A549 (cell line): ENCODE measurements at regions not wholly inside any gene's neighbourhood (a gene's known extent, or its start where the extent isn't known, plus 50 kb on each side); places are given as distances from the start of the nearest gene placed in this dataset.
"Not testable (repeated sequence)": the region's sequence is repeated elsewhere in the genome, so short reads cannot be mapped to it uniquely, and the experiment has no call there.

Experiments used
- ATAC-seq, 2 experiments: fragments of 200-7000 bp in 1 of 2; fragments of >200 bp in 1 of 2; cut with Nextera tagmentation in 1 of 2; cut with Tn5 transposase in 1 of 2; 3 replicates each; pipeline versions ENCODE4 v1.8.0 to v1.9.1; 2018 to 2020; ENCODE audit warnings: mild to moderate bottlenecking in 1 of 2, moderate library complexity in 1 of 2
- CTCF ChIA-PET: fragments of 300-600 bp; sonication (Branson Sonifier 250); formaldehyde crosslinking; extraction: SDS; loops from one replicate; lab custom pipeline; 2021; ENCODE audit warnings: antibody characterized with exemption, inconsistent platforms; lab: Yijun Ruan, JAX
- POLR2A ChIA-PET: fragments of 350-600 bp; formaldehyde crosslinking; extraction: SDS; loops from one replicate; lab custom pipeline; 2021; ENCODE audit warnings: antibody characterized with exemption, inconsistent platforms; lab: Yijun Ruan, JAX
- DNase-seq, 2 experiments: peaks; one replicate each; pipeline versions ENCODE4 v3.0.0 to v3.0.0-alpha.2; 2011 to 2016; ENCODE audit warnings: low read depth in 1 of 2, low spot score in 1 of 2
- FAIRE-seq: peaks from 2 replicates; lab custom pipeline; 2011; peaks lifted over from hg19 to GRCh38; lab: Jason Lieb, UNC
- H3K27ac ChIP-seq, 2 experiments: fragments of >200 bp; sonication (Bioruptor Twin); formaldehyde crosslinking; 3 replicates each; pipeline ENCODE4 v1.5.1; 2016 to 2017
- H3K4me1 ChIP-seq: fragments of >200 bp; sonication (Bioruptor Twin); formaldehyde crosslinking; 3 replicates; pipeline ENCODE4 v1.6.1; 2016
- H3K4me2 ChIP-seq: fragments of >200 bp; sonication (Bioruptor Twin); formaldehyde crosslinking; 3 replicates; pipeline ENCODE4 v1.6.1; 2016
- H3K4me3 ChIP-seq: fragments of >200 bp; sonication (Bioruptor Twin); formaldehyde crosslinking; 3 replicates; pipeline ENCODE4 v1.5.1; 2016
- H3K9me3 ChIP-seq: fragments of >200 bp; sonication (Bioruptor Twin); formaldehyde crosslinking; 3 replicates; pipeline ENCODE4 v1.6.1; 2016
- CHD2 ChIP-seq: fragments of 150-350 bp; IDR thresholded peaks from 2 replicates; pipeline ENCODE4 v1.6.1; 2014; ENCODE audit warnings: low read length; ENCODE audit not compliant: partially characterized antibody
- EHF ChIP-seq: fragments of 250-450 bp; sonication (Bioruptor Pico); IDR thresholded peaks from 2 replicates; pipeline ENCODE4 v1.5.0; 2020; ENCODE audit warnings: mild to moderate bottlenecking
- EP300 ChIP-seq, 2 experiments: fragments of >200 bp; sonication (Bioruptor Twin); formaldehyde crosslinking; IDR thresholded peaks; 2 replicates in 1 of 2; 3 replicates in 1 of 2; pipeline ENCODE4 v1.6.1; 2016 to 2017
- FOSB ChIP-seq: fragments of 250-450 bp; sonication (Bioruptor Pico); IDR thresholded peaks from 2 replicates; pipeline ENCODE4 v1.5.0; 2020; ENCODE audit warnings: mild to moderate bottlenecking, moderate library complexity
- FOXS1 ChIP-seq: fragments of 250-450 bp; sonication (Bioruptor Pico); IDR thresholded peaks from 2 replicates; pipeline ENCODE4 v1.5.0; 2020; ENCODE audit warnings: mild to moderate bottlenecking, moderate library complexity
- HEYL ChIP-seq: fragments of 250-450 bp; sonication (Bioruptor Pico); IDR thresholded peaks from 2 replicates; pipeline ENCODE4 v1.8.0; 2021; ENCODE audit warnings: mild to moderate bottlenecking, moderate library complexity
- JUN ChIP-seq, 2 experiments: fragments of >200 bp; sonication (Bioruptor Twin); formaldehyde crosslinking; IDR thresholded peaks; 2 replicates in 1 of 2; 3 replicates in 1 of 2; pipeline ENCODE4 v1.6.1; 2016 to 2017
- KDM1A ChIP-seq: fragments of 200-600 bp; sonication (generic); IDR thresholded peaks from 2 replicates; pipeline ENCODE4 v1.6.1; 2016; ENCODE audit warnings: low read depth, mild to moderate bottlenecking
- MYC ChIP-seq: IDR thresholded peaks from 2 replicates; pipeline ENCODE4 v1.6.1; 2012; ENCODE audit warnings: mild to moderate bottlenecking, inconsistent platforms, low read length, improper control_type of control experiment, borderline replicate concordance
- NFE2L2 ChIP-seq: fragments of 150-350 bp; conservative IDR thresholded peaks from 2 replicates; pipeline ENCODE4 v1.6.1; 2014; ENCODE audit warnings: low read length
- POLR2AphosphoS2 ChIP-seq: conservative IDR thresholded peaks from 2 replicates; pipeline ENCODE4 v1.6.1; 2012; ENCODE audit warnings: low read length, improper control_type of control experiment, inconsistent platforms
- SREBF2 ChIP-seq: fragments of 450-650 bp; IDR thresholded peaks from 2 replicates; pipeline ENCODE4 v1.6.1; 2014; ENCODE audit warnings: mild to moderate bottlenecking, moderate library complexity
- TP53 ChIP-seq: fragments of 250-450 bp; sonication (Bioruptor Pico); IDR thresholded peaks from 2 replicates; pipeline ENCODE4 v1.5.0; 2021; ENCODE audit warnings: mild to moderate bottlenecking, moderate library complexity
- ZC3H11A ChIP-seq: fragments of 450-650 bp; IDR thresholded peaks from 2 replicates; pipeline ENCODE4 v1.6.1; 2014; ENCODE audit warnings: antibody characterized with exemption, mild to moderate bottlenecking
- ZNF302 ChIP-seq: fragments of 250-450 bp; sonication (Bioruptor Pico); IDR thresholded peaks from 2 replicates; pipeline ENCODE4 v1.9.0; 2021; ENCODE audit warnings: inconsistent platforms, mild to moderate bottlenecking, moderate library complexity
- WGBS: methylation state at CpG from one replicate; pipeline ENCODE4 v1.1.6; 2017; ENCODE audit errors: missing lambda C conversion rate; 5-methylcytosine and 5-hydroxymethylcytosine counted together
- TF ChIP-seq, protein P1 (sequence below): fragments of 150-350 bp; IDR thresholded peaks from 2 replicates; pipeline ENCODE4 v1.6.1; 2014; ENCODE audit warnings: low read depth, mild to moderate bottlenecking, low read length
- TF ChIP-seq, protein P2 (sequence below): fragments of 250-450 bp; sonication (Bioruptor Pico); IDR thresholded peaks from 2 replicates; pipeline ENCODE4 v1.5.0; 2021; ENCODE audit warnings: mild to moderate bottlenecking, moderate library complexity, borderline replicate concordance
- TF ChIP-seq, protein P3 (sequence below): fragments of >200 bp; sonication (Bioruptor Twin); formaldehyde crosslinking; IDR thresholded peaks from 3 replicates; pipeline ENCODE4 v1.5.1; 2016
- TF ChIP-seq, protein P4 (sequence below): fragments of 250-450 bp; sonication (Bioruptor Pico); IDR thresholded peaks from 2 replicates; pipeline ENCODE4 v1.5.0; 2020; ENCODE audit warnings: low read depth, mild to moderate bottlenecking, moderate library complexity
- TF ChIP-seq, protein P5 (sequence below): IDR thresholded peaks from 2 replicates; pipeline ENCODE4 v1.6.1; 2012
- TF ChIP-seq, protein P6 (sequence below): fragments of 450-650 bp; IDR thresholded peaks from 2 replicates; pipeline ENCODE4 v1.6.1; 2014; ENCODE audit warnings: antibody characterized with exemption

DNA sequence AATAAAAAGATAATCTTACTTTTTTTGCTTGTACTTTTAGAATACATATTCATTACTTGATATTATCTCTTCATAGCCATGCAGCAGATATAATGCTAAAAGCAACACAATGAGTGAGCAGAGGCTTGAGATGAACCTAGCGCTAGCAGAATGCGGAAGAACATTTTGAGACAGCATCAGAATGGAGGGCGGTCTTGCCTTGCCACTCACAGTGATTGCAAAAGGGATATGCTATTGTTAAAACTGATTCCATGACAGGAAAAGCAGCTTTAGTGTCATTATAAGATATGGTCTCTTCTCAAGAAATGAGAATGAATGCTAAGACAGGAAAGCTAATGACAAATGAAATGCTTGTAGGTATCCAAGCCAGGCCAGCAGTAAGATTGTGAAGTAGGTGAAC lies 200.0 kb upstream of the GJE1 start:
- TF ChIP-seq SREBF2 (no peak), ZNF302 (no peak)
- POLR2A ChIA-PET, result no interaction called here
- FAIRE-seq, result no peak
- CTCF ChIA-PET, result no interaction called here
- WGBS, result 62% methylated on average over 3 of the region's 3 CpGs
- Histone ChIP-seq H3K4me3 (no peak overlapping the region), H3K27ac (no peak overlapping the region), H3K4me1 (no peaks in the 10 kb centered on the region), H3K9me3 (no peaks in the 10 kb centered on the region), H3K4me2 (no peak overlapping the region)
- ATAC-seq, result no peak
- DNase-seq, result no peak

DNA sequence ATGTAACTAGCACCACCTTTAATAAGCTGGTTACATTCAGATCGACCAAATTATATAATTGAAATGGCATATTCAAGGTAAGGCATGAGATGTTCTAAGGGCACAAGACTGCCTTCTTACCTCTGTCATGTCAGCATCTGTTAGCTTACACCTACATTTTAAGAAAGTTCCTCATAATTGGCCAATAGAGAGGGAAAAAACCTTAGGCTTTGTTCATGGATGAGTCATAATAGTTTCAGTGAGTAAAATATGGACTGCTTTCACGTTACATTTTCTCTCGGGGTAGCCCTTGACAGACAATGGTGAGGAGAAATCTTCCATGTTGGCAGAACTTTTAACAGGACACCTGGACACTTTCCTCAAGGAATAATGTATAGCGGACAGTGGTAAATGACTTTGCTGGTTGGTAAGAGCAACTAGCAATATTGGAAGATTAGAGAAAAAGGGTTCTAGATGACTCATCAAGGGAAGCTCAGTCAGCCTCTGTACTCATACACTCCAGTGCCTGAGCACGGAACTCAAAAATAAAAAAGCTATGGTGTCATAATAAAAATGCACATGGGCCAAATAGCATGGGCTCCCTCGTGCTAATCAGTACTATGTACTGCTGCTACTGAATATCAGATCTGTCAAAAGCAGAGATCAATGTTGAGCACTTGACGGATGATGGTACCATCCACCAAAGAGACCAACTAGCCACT lies 206.4 kb upstream of the GJE1 start:
- FAIRE-seq, H3K4me3 ChIP-seq, H3K9me3 ChIP-seq, POLR2A ChIA-PET, DNase-seq, ATAC-seq, H3K4me1 ChIP-seq, H3K27ac ChIP-seq, H3K4me2 ChIP-seq, CTCF ChIA-PET: not testable (repeated sequence)
- WGBS, result 27% methylated on average over 4 of the region's 7 CpGs

DNA sequence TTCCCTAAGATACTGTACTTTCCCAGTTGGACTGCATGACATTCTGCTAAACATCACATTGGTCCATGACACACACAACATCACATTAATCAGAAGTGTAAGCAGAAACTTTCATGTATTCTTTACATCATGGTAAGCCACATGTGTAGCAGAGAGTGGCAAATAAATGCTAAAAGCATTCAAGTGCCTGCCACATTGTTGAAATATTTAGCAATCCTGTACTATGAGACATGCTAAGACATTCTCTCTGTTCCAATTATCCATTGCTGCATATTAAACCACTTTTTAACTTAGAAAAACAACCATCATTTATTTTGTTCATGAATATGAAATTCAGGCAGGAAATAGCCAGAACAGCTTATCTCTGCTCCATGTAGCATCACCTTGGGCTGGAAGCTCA lies 207.7 kb upstream of the GJE1 start:
- no peak for FAIRE-seq
- H3K4me1 ChIP-seq, result no peaks in the 10 kb centered on the region
- ATAC-seq, result no peak
- no peak overlapping the region for H3K4me3 ChIP-seq
- TF ChIP-seq, protein P1, sequence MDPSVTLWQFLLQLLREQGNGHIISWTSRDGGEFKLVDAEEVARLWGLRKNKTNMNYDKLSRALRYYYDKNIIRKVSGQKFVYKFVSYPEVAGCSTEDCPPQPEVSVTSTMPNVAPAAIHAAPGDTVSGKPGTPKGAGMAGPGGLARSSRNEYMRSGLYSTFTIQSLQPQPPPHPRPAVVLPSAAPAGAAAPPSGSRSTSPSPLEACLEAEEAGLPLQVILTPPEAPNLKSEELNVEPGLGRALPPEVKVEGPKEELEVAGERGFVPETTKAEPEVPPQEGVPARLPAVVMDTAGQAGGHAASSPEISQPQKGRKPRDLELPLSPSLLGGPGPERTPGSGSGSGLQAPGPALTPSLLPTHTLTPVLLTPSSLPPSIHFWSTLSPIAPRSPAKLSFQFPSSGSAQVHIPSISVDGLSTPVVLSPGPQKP, result no peak
- TF ChIP-seq, protein P2, sequence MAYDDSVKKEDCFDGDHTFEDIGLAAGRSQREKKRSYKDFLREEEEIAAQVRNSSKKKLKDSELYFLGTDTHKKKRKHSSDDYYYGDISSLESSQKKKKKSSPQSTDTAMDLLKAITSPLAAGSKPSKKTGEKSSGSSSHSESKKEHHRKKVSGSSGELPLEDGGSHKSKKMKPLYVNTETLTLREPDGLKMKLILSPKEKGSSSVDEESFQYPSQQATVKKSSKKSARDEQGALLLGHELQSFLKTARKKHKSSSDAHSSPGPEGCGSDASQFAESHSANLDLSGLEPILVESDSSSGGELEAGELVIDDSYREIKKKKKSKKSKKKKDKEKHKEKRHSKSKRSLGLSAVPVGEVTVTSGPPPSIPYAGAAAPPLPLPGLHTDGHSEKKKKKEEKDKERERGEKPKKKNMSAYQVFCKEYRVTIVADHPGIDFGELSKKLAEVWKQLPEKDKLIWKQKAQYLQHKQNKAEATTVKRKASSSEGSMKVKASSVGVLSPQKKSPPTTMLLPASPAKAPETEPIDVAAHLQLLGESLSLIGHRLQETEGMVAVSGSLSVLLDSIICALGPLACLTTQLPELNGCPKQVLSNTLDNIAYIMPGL (CRISPR knock-in tag), result no peak
- TF ChIP-seq KDM1A (no peak), FOXS1 (CRISPR knock-in tag) (no peak), TP53 (no peak), MYC (no peak), POLR2AphosphoS2 (no peak), JUN (IDR thresholded peaks at IDR 0.05) (no peak), EP300 (IDR thresholded peaks at IDR 0.05) (no peak), ZC3H11A (no peak), EHF (no peak), HEYL (no peak), ZNF302 (no peak), NFE2L2 (no peak), FOSB (CRISPR knock-in tag) (no peak), CHD2 (no peak)
- TF ChIP-seq, protein P3, sequence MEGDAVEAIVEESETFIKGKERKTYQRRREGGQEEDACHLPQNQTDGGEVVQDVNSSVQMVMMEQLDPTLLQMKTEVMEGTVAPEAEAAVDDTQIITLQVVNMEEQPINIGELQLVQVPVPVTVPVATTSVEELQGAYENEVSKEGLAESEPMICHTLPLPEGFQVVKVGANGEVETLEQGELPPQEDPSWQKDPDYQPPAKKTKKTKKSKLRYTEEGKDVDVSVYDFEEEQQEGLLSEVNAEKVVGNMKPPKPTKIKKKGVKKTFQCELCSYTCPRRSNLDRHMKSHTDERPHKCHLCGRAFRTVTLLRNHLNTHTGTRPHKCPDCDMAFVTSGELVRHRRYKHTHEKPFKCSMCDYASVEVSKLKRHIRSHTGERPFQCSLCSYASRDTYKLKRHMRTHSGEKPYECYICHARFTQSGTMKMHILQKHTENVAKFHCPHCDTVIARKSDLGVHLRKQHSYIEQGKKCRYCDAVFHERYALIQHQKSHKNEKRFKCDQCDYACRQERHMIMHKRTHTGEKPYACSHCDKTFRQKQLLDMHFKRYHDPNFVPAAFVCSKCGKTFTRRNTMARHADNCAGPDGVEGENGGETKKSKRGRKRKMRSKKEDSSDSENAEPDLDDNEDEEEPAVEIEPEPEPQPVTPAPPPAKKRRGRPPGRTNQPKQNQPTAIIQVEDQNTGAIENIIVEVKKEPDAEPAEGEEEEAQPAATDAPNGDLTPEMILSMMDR, result no peak
- TF ChIP-seq, protein P4, sequence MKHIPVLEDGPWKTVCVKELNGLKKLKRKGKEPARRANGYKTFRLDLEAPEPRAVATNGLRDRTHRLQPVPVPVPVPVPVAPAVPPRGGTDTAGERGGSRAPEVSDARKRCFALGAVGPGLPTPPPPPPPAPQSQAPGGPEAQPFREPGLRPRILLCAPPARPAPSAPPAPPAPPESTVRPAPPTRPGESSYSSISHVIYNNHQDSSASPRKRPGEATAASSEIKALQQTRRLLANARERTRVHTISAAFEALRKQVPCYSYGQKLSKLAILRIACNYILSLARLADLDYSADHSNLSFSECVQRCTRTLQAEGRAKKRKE (CRISPR knock-in tag), result no peak
- TF ChIP-seq, protein P5, sequence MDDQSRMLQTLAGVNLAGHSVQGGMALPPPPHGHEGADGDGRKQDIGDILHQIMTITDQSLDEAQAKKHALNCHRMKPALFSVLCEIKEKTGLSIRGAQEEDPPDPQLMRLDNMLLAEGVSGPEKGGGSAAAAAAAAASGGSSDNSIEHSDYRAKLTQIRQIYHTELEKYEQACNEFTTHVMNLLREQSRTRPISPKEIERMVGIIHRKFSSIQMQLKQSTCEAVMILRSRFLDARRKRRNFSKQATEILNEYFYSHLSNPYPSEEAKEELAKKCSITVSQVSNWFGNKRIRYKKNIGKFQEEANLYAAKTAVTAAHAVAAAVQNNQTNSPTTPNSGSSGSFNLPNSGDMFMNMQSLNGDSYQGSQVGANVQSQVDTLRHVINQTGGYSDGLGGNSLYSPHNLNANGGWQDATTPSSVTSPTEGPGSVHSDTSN, result no peak
- TF ChIP-seq, protein P6, sequence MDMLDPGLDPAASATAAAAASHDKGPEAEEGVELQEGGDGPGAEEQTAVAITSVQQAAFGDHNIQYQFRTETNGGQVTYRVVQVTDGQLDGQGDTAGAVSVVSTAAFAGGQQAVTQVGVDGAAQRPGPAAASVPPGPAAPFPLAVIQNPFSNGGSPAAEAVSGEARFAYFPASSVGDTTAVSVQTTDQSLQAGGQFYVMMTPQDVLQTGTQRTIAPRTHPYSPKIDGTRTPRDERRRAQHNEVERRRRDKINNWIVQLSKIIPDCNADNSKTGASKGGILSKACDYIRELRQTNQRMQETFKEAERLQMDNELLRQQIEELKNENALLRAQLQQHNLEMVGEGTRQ, result no peak
- TF ChIP-seq, all 56 proteins: peak for 0
- DNase-seq, result no peak
- Histone ChIP-seq H3K4me2 (no peak overlapping the region), H3K9me3 (no peaks in the 10 kb centered on the region), H3K27ac (no peak overlapping the region)
- ChIA-PET POLR2A (no interaction called here), CTCF (no interaction called here)
